HCT116 (cell line): ENCODE measurements at regions not wholly inside any gene's neighbourhood (a gene's known extent, or its start where the extent isn't known, plus 50 kb on each side); places are given as distances from the start of the nearest gene placed in this dataset.

Experiments used
- ATAC-seq: fragments of 200-7000 bp; cut with Tn5 transposase; 2 replicates; pipeline ENCODE4 v1.9.1; 2020; ENCODE audit warnings: mild to moderate bottlenecking, moderate library complexity
- BruUV-seq: library from RNA; stranded (reverse); fragments of 400-500 nt; replicated peaks from 2 replicates; lab custom pipeline; 2021; lab: Mats Ljungman, UMichigan
- CTCF ChIA-PET: fragments of 300-600 bp; sonication (Branson Sonifier 250); formaldehyde crosslinking; loops from one replicate; lab custom pipeline; 2021; ENCODE audit warnings: antibody characterized with exemption; lab: Charles Lee
- POLR2A ChIA-PET: fragments of 300-600, 350-600 bp; sonication (Branson Sonifier 250); formaldehyde crosslinking; loops from one replicate; lab custom pipeline; 2021; ENCODE audit warnings: antibody characterized with exemption; lab: Charles Lee
- RAD21 ChIA-PET, 2 experiments: fragments of 300-600 bp; sonication (Branson Sonifier 250); formaldehyde crosslinking; loops; one replicate each; lab custom pipeline; 2023; ENCODE audit warnings: low total read pairs in 2 of 2; ENCODE audit not compliant: uncharacterized antibody in 2 of 2, unreplicated experiment in 2 of 2, low non-redundant PET in 1 of 2; lab: Charles Lee
- DNase-seq: peaks from one replicate; pipeline ENCODE4 v3.0.0-alpha.2; 2010; ENCODE audit warnings: low read depth, low spot score
- H2AFZ ChIP-seq: fragments of 200-600 bp; shearing (Covaris generic), sonication (generic); 2 replicates; pipeline ENCODE4 v1.6.1; 2017; ENCODE audit warnings: low read depth, mixed run types, mixed read lengths, antibody characterized with exemption, low read length; ENCODE audit not compliant: poor library complexity, severe bottlenecking
- H3K27ac ChIP-seq: 2 replicates; pipeline ENCODE4 v1.5.1; 2012; ENCODE audit warnings: low read depth, low read length
- H3K27me3 ChIP-seq: fragments of 200-600 bp; sonication (generic); 2 replicates; pipeline ENCODE4 v1.6.1; 2016; ENCODE audit warnings: mixed run types, low read length, mixed read lengths; ENCODE audit not compliant: insufficient read depth
- H3K36me3 ChIP-seq, 2 experiments: fragments of 200-500 bp in 1 of 2; fragments of 200-600 bp in 1 of 2; sonication (Bioruptor generic) in 1 of 2; sonication (generic) in 1 of 2; 2 replicates each; pipeline versions ENCODE4 v1.5.1 to v1.6.1; 2014 to 2016; ENCODE audit warnings: low read length in 2 of 2, inconsistent platforms in 1 of 2, mixed read lengths in 1 of 2, mixed run types in 1 of 2; ENCODE audit not compliant: insufficient read depth in 2 of 2, control insufficient read depth in 1 of 2
- H3K4me1 ChIP-seq, 2 experiments: fragments of 200-600 bp in 1 of 2; sonication (generic) in 1 of 2; 2 replicates each; pipeline versions ENCODE4 v1.5.1 to v1.6.1; 2012 to 2017; ENCODE audit warnings: low read length in 2 of 2, inconsistent platforms in 1 of 2, mild to moderate bottlenecking in 1 of 2, mixed read lengths in 1 of 2, mixed run types in 1 of 2, moderate library complexity in 1 of 2; ENCODE audit not compliant: insufficient read depth in 2 of 2, control insufficient read depth in 1 of 2
- H3K4me2 ChIP-seq: fragments of 200-600 bp; sonication (generic); 2 replicates; pipeline ENCODE4 v1.6.1; 2017; ENCODE audit warnings: mixed run types, low read length, mixed read lengths
- H3K4me3 ChIP-seq, 2 experiments: fragments of 200-600 bp in 1 of 2; sonication (generic) in 1 of 2; replicated peaks in 1 of 2; 2 replicates each; pipeline ENCODE4 v1.5.1; 2011 to 2016; ENCODE audit warnings: low read length in 2 of 2, control low read depth in 1 of 2, low read depth in 1 of 2, mild to moderate bottlenecking in 1 of 2, mixed read lengths in 1 of 2, mixed run types in 1 of 2
- H3K79me2 ChIP-seq: fragments of 200-600 bp; sonication (generic); 2 replicates; pipeline ENCODE4 v1.6.1; 2017; ENCODE audit warnings: mild to moderate bottlenecking, mixed run types, low read length, moderate library complexity, mixed read lengths; ENCODE audit not compliant: insufficient read depth
- H3K9ac ChIP-seq: fragments of 200-600 bp; sonication (generic); 2 replicates; pipeline ENCODE4 v1.6.1; 2016; ENCODE audit warnings: low read length, mixed read lengths
- H3K9me2 ChIP-seq: fragments of 200-600 bp; sonication (generic), shearing (Covaris generic); 2 replicates; pipeline ENCODE4 v1.6.1; 2017; ENCODE audit warnings: mixed run types, mild to moderate bottlenecking, moderate library complexity; ENCODE audit not compliant: insufficient read depth
- H3K9me3 ChIP-seq, 2 experiments: fragments of 200-500 bp in 1 of 2; fragments of 200-600 bp in 1 of 2; sonication (Bioruptor generic) in 1 of 2; sonication (generic) in 1 of 2; 2 replicates each; pipeline ENCODE4 v1.6.1; 2014 to 2017; ENCODE audit warnings: low read length in 2 of 2, mixed read lengths in 2 of 2, inconsistent platforms in 1 of 2, low read depth in 1 of 2, mild to moderate bottlenecking in 1 of 2, mixed run types in 1 of 2, moderate library complexity in 1 of 2; ENCODE audit not compliant: control insufficient read depth in 1 of 2, insufficient read depth in 1 of 2
- H4K20me1 ChIP-seq: fragments of 200-600 bp; sonication (generic), shearing (Covaris generic); 2 replicates; pipeline ENCODE4 v1.6.1; 2017; ENCODE audit warnings: mixed run types, mild to moderate bottlenecking, moderate library complexity; ENCODE audit not compliant: insufficient read depth
- CBX3 ChIP-seq: IDR thresholded peaks from 2 replicates; pipeline ENCODE4 v1.6.1; 2012; ENCODE audit warnings: low read depth
- CEBPB ChIP-seq: IDR thresholded peaks from 2 replicates; pipeline ENCODE4 v1.6.1; 2012; ENCODE audit warnings: low read depth
- EGR1 ChIP-seq: IDR thresholded peaks from 2 replicates; pipeline ENCODE4 v1.6.1; 2012; ENCODE audit warnings: low read depth
- ELF1 ChIP-seq: IDR thresholded peaks from 2 replicates; pipeline ENCODE4 v1.6.1; 2012; ENCODE audit warnings: low read depth, borderline replicate concordance
- EZH2 ChIP-seq: fragments of 200-600 bp; sonication (generic); IDR thresholded peaks from 2 replicates; pipeline ENCODE4 v1.6.1; 2017; ENCODE audit warnings: antibody characterized with exemption, mixed run types
- EZH2phosphoT487 ChIP-seq: fragments of 200-600 bp; IDR thresholded peaks from 2 replicates; pipeline ENCODE4 v1.6.1; 2018; ENCODE audit warnings: antibody characterized with exemption, borderline replicate concordance
- FOSL1 ChIP-seq: IDR thresholded peaks from 2 replicates; pipeline ENCODE4 v1.6.1; 2012; ENCODE audit warnings: low read depth
- JUND ChIP-seq: IDR thresholded peaks from 2 replicates; pipeline ENCODE4 v1.6.1; 2012
- MAX ChIP-seq: IDR thresholded peaks from 2 replicates; pipeline ENCODE4 v1.6.1; 2012
- POLR2A ChIP-seq: IDR thresholded peaks from 2 replicates; pipeline ENCODE4 v1.7.0; 2011; ENCODE audit warnings: borderline replicate concordance; ENCODE audit not compliant: insufficient read depth, insufficient read length; ENCODE audit errors: extremely low read depth
- POLR2AphosphoS5 ChIP-seq: IDR thresholded peaks from 2 replicates; pipeline ENCODE4 v1.6.1; 2011; ENCODE audit warnings: mild to moderate bottlenecking, low read depth, low read length, moderate library complexity
- RAD21 ChIP-seq: IDR thresholded peaks from 2 replicates; pipeline ENCODE4 v1.6.1; 2012; ENCODE audit warnings: low read depth, mild to moderate bottlenecking
- REST ChIP-seq: IDR thresholded peaks from 2 replicates; pipeline ENCODE4 v1.6.1; 2012; ENCODE audit warnings: low read depth
- SIN3A ChIP-seq: IDR thresholded peaks from 2 replicates; pipeline ENCODE4 v1.6.1; 2012; ENCODE audit warnings: low read depth
- YY1 ChIP-seq: IDR thresholded peaks from 2 replicates; pipeline ENCODE4 v1.6.1; 2011; ENCODE audit warnings: low read length, low read depth, moderate library complexity, mild to moderate bottlenecking; ENCODE audit not compliant: insufficient replicate concordance; ENCODE audit errors: extremely low read depth
- ZFX ChIP-seq: fragments of 450-650 bp; IDR thresholded peaks from 2 replicates; pipeline ENCODE4 v1.6.1; 2017
- ZNF274 ChIP-seq: fragments of 200-500 bp; sonication (Bioruptor generic); IDR thresholded peaks from 2 replicates; pipeline ENCODE4 v1.6.1; 2014; ENCODE audit warnings: mild to moderate bottlenecking, low read depth, low read length, inconsistent platforms
- intact Hi-C: fragments of 100-400 bp; cut with micrococcal nuclease; formaldehyde crosslinking; loops from 2 replicates; pipeline ENCODE4 v1.10.0; 2022
- TF ChIP-seq, protein P1 (sequence below): IDR thresholded peaks from 2 replicates; pipeline ENCODE4 v1.6.1; 2012

- RAD21 ChIA-PET = no interaction called here
- H3K79me2 ChIP-seq = no peaks in the 10 kb centered on the region
- TF ChIP-seq CBX3 (no peak), EZH2 (no peak), EGR1 (no peak), YY1 (no peak), ZNF274 (no peak), FOSL1 (no peak), ELF1 (no peak), MAX (no peak)
- TF ChIP-seq, protein P1, sequence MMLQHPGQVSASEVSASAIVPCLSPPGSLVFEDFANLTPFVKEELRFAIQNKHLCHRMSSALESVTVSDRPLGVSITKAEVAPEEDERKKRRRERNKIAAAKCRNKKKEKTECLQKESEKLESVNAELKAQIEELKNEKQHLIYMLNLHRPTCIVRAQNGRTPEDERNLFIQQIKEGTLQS = no peak
- TF ChIP-seq, all 23 proteins: peak for 0
- ChIA-PET CTCF (no interaction called here), POLR2A (no interaction called here)
- Histone ChIP-seq H3K27ac (no peak overlapping the region), H2AFZ (no peak overlapping the region), H3K9ac (no peak overlapping the region), H3K4me3 (no peak overlapping the region), H3K4me2 (no peak overlapping the region), H3K27me3 (no peaks in the 10 kb centered on the region), H3K9me3 (peaks cover 6 to 20% of the 10 kb centered on the region in 2 experiments; a peak in 3 of 4 replicates), H4K20me1 (no peaks in the 10 kb centered on the region), H3K9me2 (no peaks in the 10 kb centered on the region), H3K4me1 (no peaks in the 10 kb centered on the region), H3K36me3 (no peaks in the 10 kb centered on the region)
- no TSS peak for BruUV-seq
- no peak for ATAC-seq
- intact Hi-C loops = no loop called here
- no peak for DNase-seq
Observed at GRCh38 chr7:52700349-52700748, 335.1 kb upstream of the POM121L12 start.

DNA sequence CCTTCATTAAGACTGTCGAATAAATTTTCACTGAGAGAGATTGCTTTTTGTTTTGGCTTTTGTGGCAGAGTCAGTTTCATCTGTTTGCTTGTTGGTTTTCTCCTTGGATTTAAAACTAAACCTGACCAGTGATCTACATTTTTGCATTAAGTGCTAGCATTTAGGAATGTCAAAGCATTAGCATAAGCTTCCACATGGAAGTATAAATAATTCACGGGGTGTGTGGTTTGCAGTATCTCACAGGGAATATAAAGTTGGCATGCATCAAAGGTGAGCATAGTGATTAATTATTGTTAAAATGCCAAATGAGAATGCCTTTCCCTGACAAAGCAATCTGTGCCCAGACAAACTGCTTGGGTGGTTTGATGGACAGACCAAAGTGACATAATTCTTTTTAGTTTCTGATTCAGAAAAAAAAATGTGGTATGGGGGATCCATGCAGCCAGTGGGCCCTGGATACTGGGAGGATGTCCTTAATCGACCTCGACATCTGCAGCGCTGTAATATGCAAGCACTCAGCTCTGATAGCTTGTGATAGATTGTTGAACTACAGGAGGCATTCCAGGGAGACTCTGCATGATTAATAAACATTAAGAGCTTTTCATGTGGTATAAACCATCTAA lies 339.3 kb upstream of the POM121L12 start:
- CTCF ChIA-PET = no interaction called here
- TF ChIP-seq ZNF274 (no peak), CEBPB (no peak), SIN3A (no peak), JUND (no peak), ZFX (no peak), REST (no peak), ELF1 (no peak), EZH2phosphoT487 (no peak), EZH2 (no peak), POLR2A (no peak), POLR2AphosphoS5 (no peak), RAD21 (no peak)
- peaks cover 11 to 25% of the 10 kb centered on the region in 2 experiments; a peak in 3 of 4 replicates for H3K9me3 ChIP-seq
- H3K9ac ChIP-seq = no peak overlapping the region
- H3K27me3 ChIP-seq = no peaks in the 10 kb centered on the region
- H2AFZ ChIP-seq = no peak overlapping the region
- H3K79me2 ChIP-seq = no peaks in the 10 kb centered on the region
- H3K4me3 ChIP-seq = no peak overlapping the region
- H3K27ac ChIP-seq = no peak overlapping the region
- ATAC-seq (no peak), DNase-seq (no peak)
- RAD21 ChIA-PET = no interaction called here
- H3K36me3 ChIP-seq = no peaks in the 10 kb centered on the region; a peak in 1 of 4 replicates
- no peaks in the 10 kb centered on the region for H4K20me1 ChIP-seq
- intact Hi-C loops = no loop called here
- BruUV-seq = no TSS peak
- no peak overlapping the region for H3K4me2 ChIP-seq
- POLR2A ChIA-PET = no interaction called here
- no peaks in the 10 kb centered on the region for H3K9me2 ChIP-seq
- H3K4me1 ChIP-seq = no peaks in the 10 kb centered on the region
